RWPE2 (cell line): ENCODE measurements at regions not wholly inside any gene's neighbourhood (a gene's known extent, or its start where the extent isn't known, plus 50 kb on each side); places are given as distances from the start of the nearest gene placed in this dataset.
A peak's percentile ranks its signal among the peaks of the same experiment; 100 is the strongest.
"Not testable (repeated sequence)": the region's sequence is repeated elsewhere in the genome, so short reads cannot be mapped to it uniquely, and the experiment has no call there.

Experiments
- ATAC-seq: fragments of 200-7000 bp; cut with Tn5 transposase; 3 replicates; pipeline ENCODE4 v1.9.1; 2021; ENCODE audit warnings: low read depth
- DNase-seq: peaks from one replicate; pipeline ENCODE4 v3.0.0-alpha.2; 2020; ENCODE audit warnings: low spot score
- H3K27ac ChIP-seq: fragments of 450-650 bp; 2 replicates; pipeline ENCODE4 v1.5.1; 2017; ENCODE audit warnings: mild to moderate bottlenecking; ENCODE audit not compliant: poor library complexity, severe bottlenecking
- H3K27me3 ChIP-seq: fragments of 250-450 bp; sonication (Bioruptor Pico); 2 replicates; pipeline ENCODE4 v1.5.1; 2021; ENCODE audit warnings: mild to moderate bottlenecking, moderate library complexity; ENCODE audit not compliant: insufficient read depth, poor library complexity, severe bottlenecking
- H3K36me3 ChIP-seq: fragments of 250-450 bp; sonication (Bioruptor Pico); 2 replicates; pipeline ENCODE4 v1.5.1; 2020; ENCODE audit warnings: low read depth, mild to moderate bottlenecking, moderate library complexity
- H3K4me1 ChIP-seq: fragments of 250-450 bp; sonication (Bioruptor Pico); 2 replicates; pipeline ENCODE4 v1.5.1; 2021; ENCODE audit warnings: mild to moderate bottlenecking, moderate library complexity; ENCODE audit not compliant: insufficient read depth, poor library complexity, severe bottlenecking
- H3K4me3 ChIP-seq: fragments of 250-450 bp; sonication (Bioruptor Pico); 2 replicates; pipeline ENCODE4 v1.5.1; 2021; ENCODE audit warnings: mild to moderate bottlenecking, moderate library complexity; ENCODE audit not compliant: severe bottlenecking
- H3K9me3 ChIP-seq: fragments of 250-450 bp; sonication (Bioruptor Pico); 2 replicates; pipeline ENCODE4 v1.5.1; 2021; ENCODE audit warnings: mild to moderate bottlenecking, moderate library complexity; ENCODE audit not compliant: severe bottlenecking
- CTCF ChIP-seq: fragments of 450-650 bp; IDR thresholded peaks from one replicate; pipeline ENCODE4 v1.5.1; 2017; ENCODE audit warnings: mild to moderate bottlenecking, moderate library complexity; ENCODE audit not compliant: poor library complexity, severe bottlenecking

- no peaks in the 10 kb centered on the region for H3K27me3 ChIP-seq
- no peak for DNase-seq
- peak overlapping the region; percentile 37 for H3K27ac ChIP-seq
- no peak for TF ChIP-seq CTCF
- no peak overlapping the region for H3K4me3 ChIP-seq
- H3K9me3 ChIP-seq = no peaks in the 10 kb centered on the region
- H3K36me3 ChIP-seq = no peaks in the 10 kb centered on the region
- ATAC-seq = peak; percentile 76
- peaks cover 7% of the 10 kb centered on the region for H3K4me1 ChIP-seq
Observed at GRCh38 chr17:31726980-31727427, 132.0 kb downstream of the COPRS start.

GRCh38 chr17:31724619-31725018 lies 134.4 kb downstream of the COPRS start:
- DNase-seq = no peak
- H3K4me1 ChIP-seq = peaks cover 7% of the 10 kb centered on the region
- no peak for ATAC-seq

GRCh38 chr17:31724026-31724425 lies 135.0 kb downstream of the COPRS start:
- no peaks in the 10 kb centered on the region for H3K27me3 ChIP-seq
- ATAC-seq (no peak), DNase-seq (no peak)
- no peak overlapping the region for H3K4me3 ChIP-seq
- no peaks in the 10 kb centered on the region for H3K36me3 ChIP-seq
- peaks cover 7% of the 10 kb centered on the region for H3K4me1 ChIP-seq
- H3K27ac ChIP-seq = no peak overlapping the region
- H3K9me3 ChIP-seq = no peaks in the 10 kb centered on the region
- no peak for TF ChIP-seq CTCF

More at GRCh38 chr17:31724619-31725018, 134.4 kb downstream of the COPRS start:
- Histone ChIP-seq H3K27ac (no peak overlapping the region), H3K4me3 (no peak overlapping the region), H3K27me3 (no peaks in the 10 kb centered on the region), H3K9me3 (no peaks in the 10 kb centered on the region), H3K36me3 (no peaks in the 10 kb centered on the region)
- no peak for TF ChIP-seq CTCF

GRCh38 chr17:31722251-31723056 lies 136.6 kb downstream of the COPRS start:
- no peak for TF ChIP-seq CTCF
- Histone ChIP-seq H3K9me3 (no peaks in the 10 kb centered on the region), H3K27ac (no peak overlapping the region), H3K36me3 (no peaks in the 10 kb centered on the region), H3K4me3 (no peak overlapping the region), H3K27me3 (no peaks in the 10 kb centered on the region), H3K4me1 (peaks cover 7% of the 10 kb centered on the region)
- no peak for ATAC-seq
- no peak for DNase-seq

- ATAC-seq (no peak), DNase-seq (no peak)
- no peak for TF ChIP-seq CTCF
- H3K4me3 ChIP-seq = no peak overlapping the region
- H3K9me3 ChIP-seq = no peaks in the 10 kb centered on the region
- H3K4me1 ChIP-seq = peaks cover under 1% of the 10 kb centered on the region
- no peaks in the 10 kb centered on the region for H3K36me3 ChIP-seq
- H3K27me3 ChIP-seq = no peaks in the 10 kb centered on the region
- H3K27ac ChIP-seq = no peak overlapping the region
Observed at GRCh38 chr17:31721291-31722025, 137.6 kb downstream of the COPRS start.

- not testable (repeated sequence) for H3K4me1 ChIP-seq, H3K27ac ChIP-seq, H3K9me3 ChIP-seq, H3K36me3 ChIP-seq, ATAC-seq, H3K27me3 ChIP-seq, H3K4me3 ChIP-seq, DNase-seq
Observed at GRCh38 chr17:31717251-31717650, 141.8 kb downstream of the COPRS start.
